SK-N-MC (cell line): ENCODE measurements at regions not wholly inside any gene's neighbourhood (a gene's known extent, or its start where the extent isn't known, plus 50 kb on each side); places are given as distances from the start of the nearest gene placed in this dataset.

ENCODE experiments used
- DNase-seq: peaks from one replicate; pipeline ENCODE4 v3.0.0-alpha.2; 2011; ENCODE audit warnings: low read depth, low spot score
- H3K27ac ChIP-seq: fragments of 200-600 bp; sonication (generic); 2 replicates; pipeline ENCODE4 v1.5.1; 2016; ENCODE audit warnings: mixed run types
- H3K36me3 ChIP-seq: fragments of 200-600 bp; sonication (generic); 2 replicates; pipeline ENCODE4 v1.6.1; 2017; ENCODE audit warnings: antibody characterized with exemption, low read length, mixed read lengths; ENCODE audit not compliant: insufficient read depth
- H3K4me3 ChIP-seq: fragments of 200-600 bp; sonication (generic); 2 replicates; pipeline ENCODE4 v1.5.1; 2016
- H3K9ac ChIP-seq: fragments of 200-600 bp; sonication (generic); 2 replicates; pipeline ENCODE4 v1.8.0; 2017; ENCODE audit warnings: mixed run types, mixed read lengths; ENCODE audit not compliant: insufficient read length
- H3K9me3 ChIP-seq: fragments of 200-600 bp; sonication (generic); 2 replicates; pipeline ENCODE4 v1.6.1; 2017; ENCODE audit warnings: low read depth, mild to moderate bottlenecking, antibody characterized with exemption, low read length, moderate library complexity, mixed read lengths
- EZH2 ChIP-seq: fragments of 200-600 bp; sonication (generic); IDR thresholded peaks from one replicate; pipeline ENCODE4 v1.6.1; 2017; ENCODE audit warnings: antibody characterized with exemption
- FOXP2 ChIP-seq: optimal IDR thresholded peaks from 2 replicates; pipeline ENCODE3; 2011; ENCODE audit warnings: mild to moderate bottlenecking, moderate library complexity; ENCODE audit not compliant: insufficient read depth; ENCODE audit errors: extremely low read length, control extremely low read depth
- POLR2AphosphoS5 ChIP-seq: IDR thresholded peaks from 2 replicates; pipeline ENCODE4 v1.6.1; 2012; ENCODE audit warnings: mild to moderate bottlenecking, low read depth, low read length, borderline replicate concordance

GRCh38 chr13:111844222-111844671 is 222.7 kb upstream of the SOX1 start:
- H3K4me3 ChIP-seq, result no peak overlapping the region
- DNase-seq, result no peak
- no peaks in the 10 kb centered on the region for H3K36me3 ChIP-seq
- H3K9me3 ChIP-seq, result no peaks in the 10 kb centered on the region
- no peak overlapping the region for H3K9ac ChIP-seq
- H3K27ac ChIP-seq, result no peak overlapping the region
- TF ChIP-seq EZH2 (no peak), FOXP2 (no peak), POLR2AphosphoS5 (no peak)

GRCh38 chr13:111844682-111845081 is 222.3 kb upstream of the SOX1 start:
- TF ChIP-seq POLR2AphosphoS5 (no peak), FOXP2 (no peak), EZH2 (no peak)
- H3K27ac ChIP-seq, result no peak overlapping the region
- DNase-seq, result no peak
- H3K36me3 ChIP-seq, result no peaks in the 10 kb centered on the region
- H3K9ac ChIP-seq, result no peak overlapping the region
- H3K9me3 ChIP-seq, result no peaks in the 10 kb centered on the region
- no peak overlapping the region for H3K4me3 ChIP-seq

- Histone ChIP-seq H3K9me3 (no peaks in the 10 kb centered on the region), H3K36me3 (no peaks in the 10 kb centered on the region), H3K4me3 (no peak overlapping the region), H3K9ac (no peak overlapping the region), H3K27ac (no peak overlapping the region)
- no peak for DNase-seq
- TF ChIP-seq FOXP2 (no peak), EZH2 (no peak), POLR2AphosphoS5 (no peak)
These were observed 221.2 kb upstream of the SOX1 start for GRCh38 chr13:111845621-111846351.

GRCh38 chr13:111846391-111847159 is 220.4 kb upstream of the SOX1 start:
- H3K9me3 ChIP-seq, result no peaks in the 10 kb centered on the region
- TF ChIP-seq POLR2AphosphoS5 (no peak), EZH2 (no peak), FOXP2 (no peak)
- no peak overlapping the region for H3K4me3 ChIP-seq
- H3K9ac ChIP-seq, result no peak overlapping the region
- no peak for DNase-seq
- H3K36me3 ChIP-seq, result no peaks in the 10 kb centered on the region
- no peak overlapping the region for H3K27ac ChIP-seq

GRCh38 chr13:111847964-111848363 is 219.0 kb upstream of the SOX1 start:
- H3K27ac ChIP-seq, result no peak overlapping the region
- no peak for TF ChIP-seq FOXP2
- no peak for TF ChIP-seq POLR2AphosphoS5
- TF ChIP-seq EZH2, result no peak
- H3K36me3 ChIP-seq, result no peaks in the 10 kb centered on the region
- H3K9ac ChIP-seq, result no peak overlapping the region
- H3K9me3 ChIP-seq, result no peaks in the 10 kb centered on the region
- H3K4me3 ChIP-seq, result no peak overlapping the region
- no peak for DNase-seq

- TF ChIP-seq EZH2 (no peak), POLR2AphosphoS5 (no peak)
These were observed 216.5 kb upstream of the SOX1 start for GRCh38 chr13:111850458-111850857.

GRCh38 chr13:111850976-111851375 is 216.0 kb upstream of the SOX1 start:
- DNase-seq, result no peak
- Histone ChIP-seq H3K9me3 (no peaks in the 10 kb centered on the region), H3K27ac (no peak overlapping the region), H3K36me3 (no peaks in the 10 kb centered on the region), H3K9ac (no peak overlapping the region), H3K4me3 (no peak overlapping the region)
- no peak for TF ChIP-seq EZH2
- TF ChIP-seq POLR2AphosphoS5, result no peak
- no peak for TF ChIP-seq FOXP2

More at GRCh38 chr13:111850458-111850857, 216.5 kb upstream of the SOX1 start:
- Histone ChIP-seq H3K9me3 (no peaks in the 10 kb centered on the region), H3K4me3 (no peak overlapping the region), H3K36me3 (no peaks in the 10 kb centered on the region), H3K9ac (no peak overlapping the region), H3K27ac (no peak overlapping the region)
- DNase-seq, result no peak

- H3K9ac ChIP-seq, result no peak overlapping the region
- no peak overlapping the region for H3K4me3 ChIP-seq
- no peak for DNase-seq
- no peak overlapping the region for H3K27ac ChIP-seq
- H3K9me3 ChIP-seq, result no peaks in the 10 kb centered on the region
- no peaks in the 10 kb centered on the region for H3K36me3 ChIP-seq
- no peak for TF ChIP-seq EZH2
- no peak for TF ChIP-seq POLR2AphosphoS5
- no peak for TF ChIP-seq FOXP2
These were observed 214.0 kb upstream of the SOX1 start for GRCh38 chr13:111852725-111853518.
